ENCODE measurements at regions not wholly inside any gene's neighbourhood (a gene's known extent, or its start where the extent isn't known, plus 50 kb on each side); places are given as distances from the start of the nearest gene placed in this dataset.
A peak's percentile ranks its signal among the peaks of the same experiment; 100 is the strongest.

GRCh38 chr16:85173146-85173980 lies 61.1 kb upstream of the CIBAR2 start:
- peaks cover 13% of the 10 kb centered on the region for H3K27me3 Mint-ChIP-seq (ENCODE audit: low read depth)
- H3K36me3 Mint-ChIP-seq (ENCODE audit: low read depth) = peaks cover 29% of the 10 kb centered on the region
- no peaks in the 10 kb centered on the region for H3K9me3 Mint-ChIP-seq
- H3K4me3 Mint-ChIP-seq = peak overlapping the region; percentile 89 to 95 (median 93)
- H3K27ac Mint-ChIP-seq = peak overlapping the region; percentile 62 to 82 (median 69)
- TF ChIP-seq, protein P1, sequence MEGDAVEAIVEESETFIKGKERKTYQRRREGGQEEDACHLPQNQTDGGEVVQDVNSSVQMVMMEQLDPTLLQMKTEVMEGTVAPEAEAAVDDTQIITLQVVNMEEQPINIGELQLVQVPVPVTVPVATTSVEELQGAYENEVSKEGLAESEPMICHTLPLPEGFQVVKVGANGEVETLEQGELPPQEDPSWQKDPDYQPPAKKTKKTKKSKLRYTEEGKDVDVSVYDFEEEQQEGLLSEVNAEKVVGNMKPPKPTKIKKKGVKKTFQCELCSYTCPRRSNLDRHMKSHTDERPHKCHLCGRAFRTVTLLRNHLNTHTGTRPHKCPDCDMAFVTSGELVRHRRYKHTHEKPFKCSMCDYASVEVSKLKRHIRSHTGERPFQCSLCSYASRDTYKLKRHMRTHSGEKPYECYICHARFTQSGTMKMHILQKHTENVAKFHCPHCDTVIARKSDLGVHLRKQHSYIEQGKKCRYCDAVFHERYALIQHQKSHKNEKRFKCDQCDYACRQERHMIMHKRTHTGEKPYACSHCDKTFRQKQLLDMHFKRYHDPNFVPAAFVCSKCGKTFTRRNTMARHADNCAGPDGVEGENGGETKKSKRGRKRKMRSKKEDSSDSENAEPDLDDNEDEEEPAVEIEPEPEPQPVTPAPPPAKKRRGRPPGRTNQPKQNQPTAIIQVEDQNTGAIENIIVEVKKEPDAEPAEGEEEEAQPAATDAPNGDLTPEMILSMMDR (IDR thresholded peaks at IDR 0.05; ENCODE audit: unreplicated experiment in 3 of 3) = peak in 1 of 3 experiments; percentile 9
- peaks cover 75% of the 10 kb centered on the region for H3K4me1 Mint-ChIP-seq

- Mint-ChIP-seq H3K9me3 (no peaks in the 10 kb centered on the region), H3K4me3 (peak overlapping the region; percentile 89 to 95 (median 93)), H3K4me1 (peaks cover 77% of the 10 kb centered on the region), H3K27ac (peak overlapping the region; percentile 62 to 82 (median 69)), H3K36me3 (ENCODE audit: low read depth) (peaks cover 32% of the 10 kb centered on the region), H3K27me3 (ENCODE audit: low read depth) (peaks cover 13% of the 10 kb centered on the region)
- TF ChIP-seq, protein P1 (IDR thresholded peaks at IDR 0.05; ENCODE audit: unreplicated experiment in 3 of 3) = no peak
Observed at GRCh38 chr16:85173981-85174751, 61.9 kb upstream of the CIBAR2 start.

DNA sequence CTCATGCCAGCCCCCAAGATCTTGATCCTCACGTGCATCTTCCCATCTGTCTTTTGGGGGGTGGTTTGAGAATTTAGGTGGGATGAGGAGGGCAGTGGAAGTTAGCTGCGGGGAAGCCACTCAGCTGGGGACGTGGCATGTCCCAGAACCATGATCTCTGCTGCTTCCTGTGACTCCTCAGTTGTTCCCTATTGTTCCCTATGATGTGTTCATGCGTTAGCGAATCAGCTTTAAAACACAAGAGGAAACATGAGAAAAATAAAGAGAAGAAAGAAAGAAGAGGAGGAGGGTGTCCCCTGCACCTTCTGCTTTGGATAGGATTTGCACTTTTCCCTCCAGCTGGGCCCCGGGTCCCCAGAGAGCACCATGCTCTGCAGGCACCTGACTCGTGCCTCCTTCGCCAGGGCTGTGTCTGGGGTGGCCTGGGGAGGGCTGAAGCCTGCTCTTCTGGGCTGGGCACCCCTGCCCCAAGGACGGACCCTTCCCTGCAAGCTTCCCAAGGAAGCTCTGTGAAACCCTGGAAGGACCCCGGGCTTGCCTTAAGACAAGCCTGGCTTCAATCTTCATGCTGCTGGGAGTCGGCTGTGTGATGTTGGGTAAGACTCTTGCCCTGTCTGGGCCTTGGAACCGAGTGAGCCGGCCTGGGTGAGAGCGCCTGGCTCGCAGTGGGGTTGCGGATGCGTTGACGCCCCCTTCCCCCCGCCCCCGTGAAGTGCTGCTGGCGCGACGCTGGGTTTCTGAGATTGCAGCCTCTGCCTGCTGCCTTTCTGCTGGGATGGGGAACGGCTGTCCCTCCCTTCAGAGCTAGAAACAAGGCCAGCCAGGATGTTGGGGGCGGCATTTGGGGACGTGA lies 62.8 kb upstream of the CIBAR2 start:
- peaks cover 13% of the 10 kb centered on the region for H3K27me3 Mint-ChIP-seq (ENCODE audit: low read depth)
- H3K27ac Mint-ChIP-seq = peak overlapping the region; percentile 62 to 82 (median 69)
- peaks cover 36% of the 10 kb centered on the region for H3K36me3 Mint-ChIP-seq (ENCODE audit: low read depth)
- TF ChIP-seq, protein P1 (IDR thresholded peaks at IDR 0.05; ENCODE audit: unreplicated experiment in 3 of 3) = no peak
- H3K4me3 Mint-ChIP-seq = peak overlapping the region; percentile 82 to 95 (median 93)
- peaks cover 83% of the 10 kb centered on the region for H3K4me1 Mint-ChIP-seq
- H3K9me3 Mint-ChIP-seq = no peaks in the 10 kb centered on the region

DNA sequence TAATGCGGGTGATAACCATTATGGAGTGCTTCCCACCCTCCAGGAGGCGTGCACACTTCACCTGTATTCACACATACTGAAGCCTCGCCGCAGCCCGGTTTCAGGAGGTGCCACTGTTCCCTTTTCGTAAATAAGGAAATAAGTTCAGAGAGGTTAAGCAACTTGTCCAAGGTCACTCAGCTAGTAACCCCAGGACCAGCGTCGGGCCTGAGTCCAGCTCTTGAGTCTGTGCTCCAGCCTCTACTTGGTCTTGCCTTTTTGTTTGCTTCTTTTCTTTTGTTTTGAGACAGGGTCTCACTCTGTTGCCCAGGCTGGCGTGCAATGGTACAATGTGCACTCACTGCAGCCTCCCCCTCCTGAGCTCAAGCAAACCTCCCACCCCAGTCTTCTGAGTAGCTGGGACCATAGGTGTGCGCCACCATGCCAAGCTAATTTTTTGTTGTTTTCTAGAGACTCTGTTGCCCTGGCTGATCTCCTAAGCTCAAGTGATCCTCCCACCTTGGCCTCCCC lies 63.5 kb upstream of the CIBAR2 start:
- Mint-ChIP-seq H3K4me3 (peak overlapping the region in 2 of 3 experiments; percentile 44 to 67), H3K27ac (peak overlapping the region in 2 of 3 experiments; percentile 57 to 74), H3K4me1 (peaks cover 86% of the 10 kb centered on the region), H3K27me3 (ENCODE audit: low read depth) (peaks cover 13% of the 10 kb centered on the region), H3K36me3 (ENCODE audit: low read depth) (peaks cover 36% of the 10 kb centered on the region), H3K9me3 (no peaks in the 10 kb centered on the region)
- TF ChIP-seq, protein P1 (IDR thresholded peaks at IDR 0.05; ENCODE audit: unreplicated experiment in 3 of 3) = no peak

Measured in nephron (organoid).